Heart left ventricle (tissue), 16 donors: ENCODE measurements at regions not wholly inside any gene's neighbourhood (a gene's known extent, or its start where the extent isn't known, plus 50 kb on each side); places are given as distances from the start of the nearest gene placed in this dataset.

Experiments
- ATAC-seq, 4 donors: fragments of 200-7000 bp; cut with Tn5 transposase; one replicate each; pipeline ENCODE4 v1.9.1; 2020 to 2022; ENCODE audit warnings: moderate library complexity in 4 of 4, mild to moderate bottlenecking in 3 of 4, moderate number of reproducible peaks in 1 of 4
- DNase-seq, 5 donors: peaks; one replicate each; pipeline ENCODE4 v3.0.0-alpha.2; 2020
- H3K27ac ChIP-seq, 12 donors: fragments of 200-600 bp; sonication (generic) in 4 of 12; one replicate each; pipeline versions ENCODE4 v1.5.0 to v1.8.0; 2016 to 2022; ENCODE audit warnings: mild to moderate bottlenecking in 2 of 12
- H3K27me3 ChIP-seq, 9 donors: fragments of 200-600 bp; sonication (generic) in 2 of 9; one replicate each; pipeline versions ENCODE4 v1.5.1 to v1.8.0; 2016 to 2022; ENCODE audit warnings: mild to moderate bottlenecking in 3 of 9
- H3K36me3 ChIP-seq, 9 donors: fragments of 200-600 bp; sonication (generic) in 2 of 9; one replicate each; pipeline versions ENCODE4 v1.5.0 to v1.8.0; 2018 to 2022; ENCODE audit warnings: mild to moderate bottlenecking in 2 of 9
- H3K4me1 ChIP-seq, 12 donors: fragments of 200-600 bp; sonication (generic) in 4 of 12; one replicate each; pipeline versions ENCODE4 v1.5.0 to v1.8.0; 2016 to 2022; ENCODE audit warnings: mild to moderate bottlenecking in 3 of 12
- H3K4me3 ChIP-seq, 12 donors: fragments of 200-600 bp; sonication (generic) in 4 of 12; one replicate each; pipeline versions ENCODE4 v1.5.0 to v1.8.0; 2017 to 2022; ENCODE audit warnings: mild to moderate bottlenecking in 9 of 12, moderate library complexity in 4 of 12
- H3K9me3 ChIP-seq, 12 donors: fragments of 200-600 bp; sonication (generic) in 4 of 12; one replicate each; pipeline versions ENCODE4 v1.5.0 to v1.8.0; 2016 to 2022; ENCODE audit warnings: mild to moderate bottlenecking in 1 of 12
- POLR2A ChIP-seq, 2 donors: fragments of 450-650 bp; IDR thresholded peaks; one replicate each; pipeline ENCODE4 v1.6.1; 2017; ENCODE audit warnings: antibody characterized with exemption in 2 of 2, mild to moderate bottlenecking in 2 of 2, moderate library complexity in 2 of 2
- WGBS, 4 donors: extraction: QIAGEN DNeasy Blood & Tissue Kit in 2 of 4; methylation state at CpG; one replicate each; pipeline versions ENCODE4 v1.1.5 to v1.1.7; 2013 to 2018; 5-methylcytosine and 5-hydroxymethylcytosine counted together
- intact Hi-C, 10 donors: fragments of 100-400 bp; cut with DNase I; formaldehyde crosslinking; loops; one replicate each; pipeline versions ENCODE4 v1.11.1 to v1.14.2; 2022
- TF ChIP-seq, protein P1 (sequence below), 12 donors: fragments of 200-600 bp; sonication (generic) in 4 of 12; IDR thresholded peaks; one replicate each; pipeline versions ENCODE4 v1.5.0 to v1.8.0; 2018 to 2022; ENCODE audit warnings: antibody characterized with exemption in 12 of 12, mild to moderate bottlenecking in 5 of 12
- donor health status: ischemic (EF 13 %, LVEDD 7.1; RV severe dilation, severe dysfunction).
- donor health status: healthy with polysubstance abuse.
- donor health status: DM: no; HTN: yes; CAD: no.
- donor health status: DM: no; HTN: no; CAD: no.
- donor health status: ischemic (EF 25% LVEDD 6.9; RV normal size, moderate dysfunction).
- donor health status: ischemic (EF 25% LVEDD 5.7; RV mildly dilated, moderate dysfunction).
- donor health status: healthy.
- donor health status: DM: yes; HTN: yes; CAD: no.
- donor health status: ischemic (EF 35%, LVEDD 5.7; RV mildly dilated, moderate dysfunction).
- donor health status: nonischemic (EF 11% LVEDD 7.7; RV severe dilation, severe dysfunction).
- donor health status: DM: yes; HTN: yes; CAD: no.
- donor health status: PGD.
- donor health status: ischemic (EF 29% LVEDD 5.4; RV normal size, mild dysfunction).
- donor health status: nonischemic (EF 23%, LVEDD 6.1; RV moderate dilation, normal function).

DNA sequence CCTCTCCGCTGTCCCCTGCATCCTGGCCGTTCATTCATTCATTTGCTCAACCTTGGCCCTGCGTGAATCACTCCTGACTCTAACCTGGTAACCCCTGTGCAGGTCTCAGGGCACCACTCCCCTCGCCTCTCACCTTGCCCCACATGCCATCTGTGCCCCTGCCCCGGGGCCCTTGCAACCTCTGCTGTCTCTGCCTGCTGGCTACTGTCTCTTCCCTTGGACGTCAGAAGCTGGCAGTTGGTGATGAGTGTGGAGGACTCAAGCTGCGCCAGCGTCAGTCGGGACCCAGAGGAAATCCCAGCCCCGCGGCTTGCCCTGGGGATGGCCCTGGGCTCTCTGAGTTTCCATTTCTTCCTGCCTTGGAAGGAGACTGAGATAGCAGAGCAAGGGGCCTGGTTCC lies 154.9 kb downstream of the OLFM1 start:
- Histone ChIP-seq H3K4me1 (peaks cover 0 to 15% (median 0%) of the 10 kb centered on the region in 12 donors), H3K4me3 (no peak overlapping the region), H3K36me3 (no peaks in the 10 kb centered on the region), H3K9me3 (no peaks in the 10 kb centered on the region), H3K27me3 (peaks cover 0 to 59% (median 9%) of the 10 kb centered on the region in 9 donors), H3K27ac (no peak overlapping the region)
- 41 to 55% (median 47%) methylated on average over 11 of the region's 11 CpGs for WGBS, 4 donors
- DNase-seq (peak in 2 of 5 donors; percentile 2 to 38), ATAC-seq (peak in 1 of 4 donors; percentile 10)
- intact Hi-C loops, result no loop called here
- TF ChIP-seq POLR2A (IDR thresholded peaks at IDR 0.05), result no peak
- TF ChIP-seq, protein P1, sequence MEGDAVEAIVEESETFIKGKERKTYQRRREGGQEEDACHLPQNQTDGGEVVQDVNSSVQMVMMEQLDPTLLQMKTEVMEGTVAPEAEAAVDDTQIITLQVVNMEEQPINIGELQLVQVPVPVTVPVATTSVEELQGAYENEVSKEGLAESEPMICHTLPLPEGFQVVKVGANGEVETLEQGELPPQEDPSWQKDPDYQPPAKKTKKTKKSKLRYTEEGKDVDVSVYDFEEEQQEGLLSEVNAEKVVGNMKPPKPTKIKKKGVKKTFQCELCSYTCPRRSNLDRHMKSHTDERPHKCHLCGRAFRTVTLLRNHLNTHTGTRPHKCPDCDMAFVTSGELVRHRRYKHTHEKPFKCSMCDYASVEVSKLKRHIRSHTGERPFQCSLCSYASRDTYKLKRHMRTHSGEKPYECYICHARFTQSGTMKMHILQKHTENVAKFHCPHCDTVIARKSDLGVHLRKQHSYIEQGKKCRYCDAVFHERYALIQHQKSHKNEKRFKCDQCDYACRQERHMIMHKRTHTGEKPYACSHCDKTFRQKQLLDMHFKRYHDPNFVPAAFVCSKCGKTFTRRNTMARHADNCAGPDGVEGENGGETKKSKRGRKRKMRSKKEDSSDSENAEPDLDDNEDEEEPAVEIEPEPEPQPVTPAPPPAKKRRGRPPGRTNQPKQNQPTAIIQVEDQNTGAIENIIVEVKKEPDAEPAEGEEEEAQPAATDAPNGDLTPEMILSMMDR (IDR thresholded peaks at IDR 0.05), result no peak

GRCh38 chr9:135243201-135244190 lies 156.0 kb downstream of the OLFM1 start:
- Histone ChIP-seq H3K4me1 (peaks cover 0 to 15% (median 0%) of the 10 kb centered on the region in 12 donors), H3K27me3 (peaks cover 0 to 68% (median 9%) of the 10 kb centered on the region in 9 donors), H3K36me3 (no peaks in the 10 kb centered on the region), H3K4me3 (no peak overlapping the region), H3K27ac (no peak overlapping the region), H3K9me3 (no peaks in the 10 kb centered on the region)
- DNase-seq (peak in 2 of 5 donors; percentile 17 to 57), ATAC-seq (no peak)
- intact Hi-C loops, result no loop called here
- 71 to 87% (median 77%) methylated on average over 28 to 31 of the region's 31 CpGs for WGBS, 4 donors
- TF ChIP-seq, protein P1 (IDR thresholded peaks at IDR 0.05), result no peak
- TF ChIP-seq POLR2A (IDR thresholded peaks at IDR 0.05), result no peak

DNA sequence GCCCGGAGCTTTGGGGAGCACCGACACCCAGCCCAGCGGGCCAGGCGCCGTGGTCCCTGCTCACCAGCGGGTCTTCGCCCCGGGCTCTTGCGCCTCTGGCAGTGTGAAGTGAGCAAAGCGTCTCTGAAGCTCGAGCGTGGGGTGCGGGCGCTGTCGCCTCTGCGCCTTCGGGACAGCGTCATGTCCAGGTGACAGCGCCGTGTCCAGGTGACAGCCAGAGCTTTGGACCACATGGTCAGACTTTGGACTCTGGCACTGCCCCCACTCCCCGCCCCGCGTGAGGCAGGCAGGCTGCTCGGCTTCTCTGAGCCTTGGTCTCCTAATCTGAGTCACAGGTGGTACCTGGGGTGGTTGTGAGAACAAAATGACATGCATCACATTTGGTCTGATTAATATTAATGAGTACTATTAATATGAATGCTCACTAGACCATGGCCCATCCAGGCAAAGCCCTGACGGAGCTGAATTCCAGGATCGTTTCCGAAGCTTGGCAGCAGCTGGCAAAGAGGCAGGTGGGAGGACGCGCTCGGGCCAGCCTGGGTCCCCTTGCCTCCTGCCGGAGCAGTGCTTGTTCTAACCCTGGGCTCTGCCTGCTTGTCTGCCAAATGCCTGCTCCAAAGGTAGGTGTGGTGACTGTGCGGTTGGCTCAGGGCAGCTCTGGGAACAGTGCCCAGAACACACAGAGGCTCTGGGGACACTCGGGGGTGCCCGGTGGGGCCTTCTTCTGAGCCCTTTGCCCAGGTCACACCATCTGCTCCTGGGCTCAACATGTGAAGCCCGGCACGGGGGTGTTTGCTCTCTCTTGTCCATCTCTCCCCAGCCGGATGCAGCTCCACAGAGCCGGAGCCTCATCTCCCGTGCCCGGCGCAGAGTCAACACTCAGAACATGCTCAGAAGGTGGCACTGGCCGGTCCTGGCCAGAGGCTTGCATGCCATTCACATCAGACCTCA lies 157.1 kb downstream of the OLFM1 start:
- TF ChIP-seq, protein P1 (IDR thresholded peaks at IDR 0.05), result no peak
- intact Hi-C loops, result no loop called here
- Histone ChIP-seq H3K4me1 (peaks cover 0 to 15% (median 0%) of the 10 kb centered on the region in 12 donors), H3K27me3 (peaks cover 0 to 76% (median 9%) of the 10 kb centered on the region in 9 donors), H3K9me3 (no peaks in the 10 kb centered on the region), H3K36me3 (no peaks in the 10 kb centered on the region), H3K4me3 (no peak overlapping the region), H3K27ac (no peak overlapping the region)
- WGBS, 4 donors, result 63 to 80% (median 74%) methylated on average over 22 to 42 of the region's 42 CpGs
- DNase-seq, result peak in 3 of 5 donors; percentile 56 to 69 (median 62)
- peak in 3 of 4 donors; percentile 67 to 86 (median 84) for ATAC-seq
